Kidney (tissue), 13 donors: ENCODE measurements at regions not wholly inside any gene's neighbourhood (a gene's known extent, or its start where the extent isn't known, plus 50 kb on each side); places are given as distances from the start of the nearest gene placed in this dataset.

ENCODE experiments used
- DNase-seq, 5 donors: peaks; one replicate each; pipeline ENCODE4 v3.0.0-alpha.2; 2013 to 2020
- FAIRE-seq: peaks from 2 replicates; lab custom pipeline; 2012; peaks lifted over from hg19 to GRCh38; lab: Jason Lieb, UNC
- H3K27ac ChIP-seq, 2 donors: one replicate each; pipeline ENCODE4 v1.7.0; 2013; ENCODE audit warnings: low read depth in 2 of 2, low read length in 2 of 2, inconsistent platforms in 1 of 2
- H3K27me3 ChIP-seq: one replicate; pipeline ENCODE4 v1.7.1; 2013; ENCODE audit warnings: low read length, inconsistent platforms; ENCODE audit not compliant: control insufficient read depth, insufficient read depth
- H3K36me3 ChIP-seq, 3 donors: one replicate each; pipeline versions ENCODE4 v1.7.0 to v1.7.1; 2013; ENCODE audit warnings: low read length in 3 of 3, control low read depth in 1 of 3, inconsistent platforms in 1 of 3; ENCODE audit not compliant: insufficient read depth in 3 of 3, control insufficient read depth in 2 of 3
- H3K4me1 ChIP-seq, 3 donors: one replicate each; pipeline versions ENCODE4 v1.7.0 to v1.7.1; 2013; ENCODE audit warnings: low read length in 3 of 3, inconsistent platforms in 1 of 3, low read depth in 1 of 3; ENCODE audit not compliant: control insufficient read depth in 2 of 3, insufficient read depth in 2 of 3
- H3K4me3 ChIP-seq, 3 donors: one replicate each; pipeline versions ENCODE4 v1.7.0 to v1.8.1; 2013; ENCODE audit warnings: low read length in 3 of 3, control low read depth in 1 of 3, inconsistent platforms in 1 of 3
- H3K9ac ChIP-seq, 3 donors: one replicate each; pipeline versions ENCODE4 v1.7.0 to v1.7.1; 2013; ENCODE audit warnings: low read length in 3 of 3, control low read depth in 1 of 3, inconsistent platforms in 1 of 3
- H3K9me3 ChIP-seq, 3 donors: one replicate each; pipeline versions ENCODE4 v1.7.0 to v1.7.1; 2013; ENCODE audit warnings: low read length in 3 of 3, control low read depth in 1 of 3, inconsistent platforms in 1 of 3; ENCODE audit not compliant: control insufficient read depth in 2 of 3, insufficient read depth in 1 of 3
- CTCF ChIP-seq: IDR thresholded peaks from 3 replicates; pipeline ENCODE4 v1.5.1; 2012; ENCODE audit warnings: mild to moderate bottlenecking, moderate library complexity, borderline replicate concordance; ENCODE audit not compliant: insufficient read depth; ENCODE audit errors: extremely low read depth
- intact Hi-C: fragments of 100-400 bp; cut with DNase I; formaldehyde crosslinking; loops from one replicate; pipeline ENCODE4 v1.11.1; 2022
- donor health status: control.
- donor health status: control.
- donor health status: control.
- donor health status: control.
- donor health status: control.
- donor health status: DM: yes; HTN: yes; CAD: no.
- donor health status: Normal renal cell carcinoma (clear cell type).

GRCh38 chr11:110763249-110764011 lies 51.2 kb upstream of the ARHGAP20 start:
- H3K9ac ChIP-seq = no peak overlapping the region
- no peaks in the 10 kb centered on the region for H3K9me3 ChIP-seq
- peak; percentile 45 to 81 (median 61) for DNase-seq
- H3K36me3 ChIP-seq = no peaks in the 10 kb centered on the region
- H3K27me3 ChIP-seq = no peaks in the 10 kb centered on the region
- H3K27ac ChIP-seq = peak overlapping the region in 1 of 2 donors; percentile 23
- no peaks in the 10 kb centered on the region for H3K4me1 ChIP-seq
- no peak for TF ChIP-seq CTCF
- FAIRE-seq = no peak
- no peak overlapping the region for H3K4me3 ChIP-seq
- intact Hi-C loops = no loop called here

- Histone ChIP-seq H3K4me3 (no peak overlapping the region), H3K9me3 (no peaks in the 10 kb centered on the region), H3K27me3 (no peaks in the 10 kb centered on the region), H3K36me3 (no peaks in the 10 kb centered on the region), H3K9ac (no peak overlapping the region), H3K4me1 (no peaks in the 10 kb centered on the region), H3K27ac (no peak overlapping the region)
- intact Hi-C loops = no loop called here
- FAIRE-seq (no peak), DNase-seq (no peak)
- no peak for TF ChIP-seq CTCF
Measured at GRCh38 chr11:110762590-110762989, 50.4 kb upstream of the ARHGAP20 start.
